ENCODE measurements at regions not wholly inside any gene's neighbourhood (a gene's known extent, or its start where the extent isn't known, plus 50 kb on each side); places are given as distances from the start of the nearest gene placed in this dataset.
A peak's percentile ranks its signal among the peaks of the same experiment; 100 is the strongest.
"Not testable (repeated sequence)": the region's sequence is repeated elsewhere in the genome, so short reads cannot be mapped to it uniquely, and the experiment has no call there.

DNA sequence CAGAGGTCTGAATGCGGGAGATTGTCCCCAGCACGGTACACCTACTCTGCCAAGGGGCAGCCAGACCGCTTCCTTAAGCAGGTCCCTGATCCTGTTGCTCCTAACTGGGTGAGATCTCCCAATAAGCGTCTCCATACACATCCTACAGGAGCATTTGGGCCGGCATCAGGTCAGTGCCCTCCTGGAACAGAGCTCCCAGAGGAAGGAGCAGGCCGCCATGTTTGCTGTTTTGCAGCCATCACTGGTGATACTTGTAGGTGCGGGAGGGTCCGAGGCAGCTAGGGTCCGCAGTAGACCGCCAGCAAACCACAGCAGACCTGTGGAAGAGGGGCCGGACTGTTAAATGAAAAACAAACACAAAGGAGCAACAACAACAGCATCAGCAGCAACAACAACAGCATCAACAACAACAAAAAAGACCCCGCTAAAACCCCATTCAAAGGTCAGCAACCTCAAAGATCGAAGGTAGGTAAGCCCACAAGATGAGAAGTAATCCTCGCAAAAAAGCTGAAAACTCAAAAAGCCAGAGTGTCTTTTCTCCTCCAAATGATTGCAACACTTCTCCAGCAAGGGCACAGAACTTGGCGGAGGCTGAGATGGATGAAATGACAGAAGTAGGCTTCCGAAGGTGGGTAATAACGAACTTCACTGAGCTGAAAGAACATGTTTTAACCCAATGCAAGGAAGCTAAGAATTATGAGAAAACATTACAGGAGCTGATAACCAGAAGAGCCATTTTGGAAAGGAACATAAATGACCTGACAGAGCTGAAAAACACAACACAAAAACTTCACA, 79.0 kb upstream of the CDH7 start:
- no peak for DNase-seq

DNA sequence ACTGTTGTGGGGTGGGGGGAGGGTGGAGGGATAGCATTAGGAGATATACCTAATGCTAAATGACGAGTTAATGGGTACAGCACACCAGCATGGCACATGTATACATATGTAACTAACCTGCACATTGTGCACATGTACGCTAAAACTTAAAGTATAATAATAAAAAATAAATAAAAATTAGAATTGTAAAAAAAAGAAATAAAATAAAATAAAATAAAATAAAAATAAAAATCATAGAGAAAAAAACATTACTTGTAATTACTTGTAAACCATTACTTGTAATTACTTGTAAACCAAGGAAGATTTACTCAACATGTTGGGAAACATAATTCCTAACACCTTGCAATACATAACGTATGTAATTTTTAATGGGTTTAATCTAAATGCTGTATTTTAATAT, 80.7 kb upstream of the CDH7 start:
- not testable (repeated sequence) for DNase-seq

GRCh38 chr18:65661391-65661790, 89.4 kb upstream of the CDH7 start:
- DNase-seq, result peak; percentile 26

- no peak for DNase-seq
Observed at GRCh38 chr18:65659912-65660311, 90.9 kb upstream of the CDH7 start.

GRCh38 chr18:65659312-65659711, 91.5 kb upstream of the CDH7 start:
- DNase-seq, result no peak

DNA sequence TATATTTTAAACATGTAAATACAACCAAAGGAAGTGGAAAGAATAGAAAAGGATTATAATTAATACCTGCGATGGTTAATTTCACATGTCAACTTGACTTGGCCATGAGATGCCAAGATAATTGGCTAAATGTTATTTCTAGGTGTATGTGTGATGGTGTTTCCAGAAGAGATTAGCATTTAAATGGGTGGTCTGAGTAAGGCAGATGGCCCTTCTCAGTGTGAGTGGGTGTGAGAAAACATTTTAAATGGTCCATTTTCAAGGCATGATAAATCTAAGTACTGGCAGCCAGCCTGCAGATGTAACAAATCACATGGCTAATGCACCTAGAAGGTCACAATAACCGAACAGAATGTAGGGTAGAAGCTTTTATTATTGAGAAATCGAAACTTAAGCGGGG, 99.6 kb upstream of the CDH7 start:
- DNase-seq, result no peak

DNA sequence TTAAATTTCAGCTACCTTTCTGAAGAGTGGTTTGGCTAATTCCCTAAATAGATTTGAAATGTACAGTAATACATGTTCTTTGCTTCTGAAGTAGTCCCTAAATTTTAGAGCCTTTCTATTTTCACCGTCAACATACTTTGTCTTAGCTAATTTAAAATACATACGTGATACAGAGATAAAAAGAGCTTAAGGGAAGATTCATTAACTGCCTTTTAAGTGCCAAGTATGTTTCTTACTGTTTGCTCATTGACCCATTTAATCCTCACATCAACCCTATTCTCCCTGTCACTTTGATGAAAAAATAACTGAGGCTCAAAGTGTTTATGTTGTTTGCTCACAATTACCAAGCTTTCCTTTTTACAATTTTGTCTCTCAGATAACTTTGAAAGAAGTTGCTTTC, 118.6 kb upstream of the CDH7 start:
- no peak for DNase-seq

GRCh38 chr18:65631766-65632165, 119.0 kb upstream of the CDH7 start:
- DNase-seq, result no peak

GRCh38 chr18:65628390-65628789, 122.4 kb upstream of the CDH7 start:
- DNase-seq, result no peak

DNA sequence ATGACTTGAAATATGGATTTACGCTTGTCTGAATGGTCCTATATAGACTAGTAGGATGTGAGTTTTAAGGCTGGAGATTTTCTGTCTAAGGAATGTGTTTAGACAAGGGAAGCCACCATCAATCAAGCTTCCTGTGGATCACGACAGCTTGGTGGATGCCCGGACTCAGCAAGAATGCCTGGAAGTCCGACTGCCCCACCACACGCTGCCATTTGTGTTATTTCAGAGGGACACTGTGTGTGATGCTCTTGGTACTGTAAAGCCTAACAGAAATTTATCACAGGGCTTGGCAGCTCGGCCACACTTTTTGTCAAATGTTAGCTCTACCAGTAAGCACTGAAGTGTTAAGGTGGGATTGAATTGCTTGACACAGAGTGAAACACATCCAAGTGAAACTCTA, 127.1 kb upstream of the CDH7 start:
- no peak for DNase-seq

- DNase-seq, result no peak
Observed at GRCh38 chr18:65622436-65622835, 128.4 kb upstream of the CDH7 start.

GRCh38 chr18:65620076-65620696, 130.6 kb upstream of the CDH7 start:
- no peak for DNase-seq

DNA sequence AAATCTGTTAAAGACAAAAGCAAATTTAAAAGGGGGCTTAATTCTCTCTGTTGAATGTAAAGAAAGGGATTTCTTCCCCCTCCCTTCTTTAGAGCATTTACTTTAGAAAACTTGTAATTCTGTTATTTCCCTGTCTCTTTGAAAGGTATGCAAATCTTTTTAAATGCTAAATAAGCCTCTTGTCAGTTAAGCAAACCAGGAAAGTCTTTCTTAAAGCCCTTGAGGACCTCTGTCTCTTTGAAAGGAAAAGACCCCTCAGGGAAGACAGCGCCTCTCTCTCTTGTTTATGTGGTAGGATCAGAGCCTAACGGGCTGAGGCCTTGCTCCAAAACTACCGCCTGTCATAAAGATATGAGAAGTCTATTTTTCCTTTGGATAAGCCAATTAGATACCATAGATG, 139.9 kb upstream of the CDH7 start:
- DNase-seq, result no peak

DNA sequence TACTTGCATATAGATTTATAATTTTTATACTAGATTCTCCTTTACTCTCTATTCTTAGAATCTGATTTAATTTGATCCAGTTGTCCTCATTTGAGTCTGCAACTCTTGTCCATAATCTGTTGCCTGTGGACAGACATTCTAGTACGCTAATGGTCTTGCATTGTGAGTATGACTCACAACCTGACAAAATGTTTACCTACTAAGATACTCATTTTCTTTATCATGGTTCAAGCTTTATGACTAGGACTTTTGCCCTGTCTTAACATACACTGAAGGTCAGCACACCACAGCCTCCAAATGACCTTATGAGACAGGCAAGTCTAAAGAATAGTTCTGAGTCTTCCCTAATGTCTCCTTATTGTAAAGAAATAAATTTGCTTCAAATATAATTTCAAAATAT, 142.3 kb upstream of the CDH7 start:
- DNase-seq, result no peak

DNA sequence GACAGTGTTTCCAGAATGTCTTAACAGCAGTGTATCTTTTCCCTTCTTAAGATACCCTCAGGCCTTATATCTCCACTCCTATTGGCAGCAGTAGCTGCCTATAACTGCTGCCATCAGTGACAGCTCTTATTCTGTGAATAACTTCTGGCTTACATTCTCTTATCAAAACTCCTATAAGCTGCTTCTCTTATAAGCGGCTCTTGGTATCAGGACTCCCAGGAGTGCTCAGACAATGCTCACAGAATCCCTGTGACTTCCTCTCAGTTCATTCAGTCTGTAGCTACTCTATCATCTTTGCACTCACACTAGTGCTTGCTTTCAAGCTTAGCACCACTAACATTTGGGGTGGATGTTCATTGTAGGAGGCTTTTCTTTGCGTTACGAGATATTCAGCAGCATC, 143.7 kb upstream of the CDH7 start:
- no peak for DNase-seq

- no peak for DNase-seq
Observed at GRCh38 chr18:65606551-65607130, 144.2 kb upstream of the CDH7 start.

- DNase-seq, result not testable (repeated sequence)
Observed at GRCh38 chr18:65605352-65605751, 145.5 kb upstream of the CDH7 start.

GRCh38 chr18:65601775-65602174, 149.0 kb upstream of the CDH7 start:
- DNase-seq, result no peak

DNA sequence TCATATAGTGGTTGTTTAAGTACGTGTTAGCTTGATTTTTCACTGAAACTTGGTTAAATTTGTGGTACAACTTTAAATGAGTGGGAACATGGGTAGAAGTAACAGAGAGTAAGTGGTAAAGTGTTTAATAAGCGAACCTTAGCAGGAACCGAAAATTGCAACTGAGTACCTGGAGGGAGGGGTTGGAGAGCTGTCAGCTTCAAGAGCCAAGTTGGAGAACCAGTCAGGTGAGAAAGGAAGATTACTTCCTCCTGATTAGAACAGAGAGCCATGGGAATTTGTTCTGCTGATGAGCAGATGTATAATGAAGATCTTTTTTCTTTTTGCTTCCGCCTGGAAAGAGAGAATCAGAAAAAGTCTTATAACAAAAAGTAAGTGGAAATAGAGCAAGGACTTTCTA, 158.4 kb upstream of the CDH7 start:
- no peak for DNase-seq

DNA sequence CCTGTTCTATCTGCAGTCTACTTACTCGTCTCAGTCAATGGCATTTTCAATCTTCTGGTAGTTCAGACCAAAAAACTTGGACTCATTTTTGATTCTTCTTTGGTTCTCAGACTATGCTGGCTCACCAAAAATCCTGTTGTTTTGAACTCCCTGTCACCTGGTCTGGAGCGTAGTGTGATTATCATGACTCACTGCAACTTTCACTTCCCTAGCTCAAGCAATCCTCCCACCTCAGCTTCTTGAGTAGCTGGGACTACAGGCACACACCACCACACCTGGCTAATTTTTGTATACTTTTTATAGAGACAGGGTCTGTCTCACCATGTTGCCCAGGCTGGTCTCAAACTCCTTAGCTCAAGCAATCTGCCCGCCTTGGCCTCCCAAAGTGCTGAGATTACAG, 163.3 kb upstream of the CDH7 start:
- no peak for DNase-seq

- not testable (repeated sequence) for DNase-seq
Observed at GRCh38 chr18:65582094-65582493, 168.7 kb upstream of the CDH7 start.

DNA sequence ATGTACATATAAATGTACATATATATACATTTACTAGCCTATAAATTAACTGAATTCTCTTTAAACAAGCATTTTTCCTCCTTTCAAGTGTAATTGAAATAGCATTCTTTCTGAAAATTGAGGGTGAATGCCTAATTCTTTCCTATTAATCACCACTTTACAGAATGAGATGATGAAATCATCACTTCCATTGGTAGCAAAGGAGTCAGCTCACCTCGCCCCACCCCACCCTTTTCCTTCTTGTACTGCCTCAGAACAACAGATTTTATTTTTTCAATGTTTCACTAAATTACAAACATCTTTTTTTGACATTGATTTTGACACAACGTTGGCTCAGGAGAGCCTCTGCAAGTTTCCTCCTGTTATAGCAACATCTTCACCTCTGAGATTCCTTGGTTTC, 181.9 kb upstream of the CDH7 start:
- DNase-seq, result no peak

GRCh38 chr18:65567372-65567771, 183.4 kb upstream of the CDH7 start:
- DNase-seq, result peak; percentile 8

DNA sequence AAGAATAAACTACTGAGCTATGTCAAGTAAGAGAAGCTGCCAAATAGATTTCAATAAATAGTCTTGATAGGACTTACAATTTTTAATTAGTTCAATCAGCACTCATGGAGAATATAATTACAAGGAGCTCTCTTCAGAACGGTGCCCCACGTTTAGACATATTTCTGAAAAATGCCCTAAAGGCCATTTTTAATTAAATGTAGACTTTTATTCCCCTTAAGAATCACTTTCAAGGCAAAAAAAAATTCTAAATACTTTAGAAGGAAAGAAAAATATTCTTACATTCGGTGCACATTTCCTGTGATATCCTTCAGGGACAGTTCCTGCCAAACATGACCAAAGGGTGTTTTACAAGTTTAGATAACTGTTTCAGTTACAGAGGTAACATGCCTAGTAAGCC, 202.5 kb upstream of the CDH7 start:
- DNase-seq, result no peak

DNA sequence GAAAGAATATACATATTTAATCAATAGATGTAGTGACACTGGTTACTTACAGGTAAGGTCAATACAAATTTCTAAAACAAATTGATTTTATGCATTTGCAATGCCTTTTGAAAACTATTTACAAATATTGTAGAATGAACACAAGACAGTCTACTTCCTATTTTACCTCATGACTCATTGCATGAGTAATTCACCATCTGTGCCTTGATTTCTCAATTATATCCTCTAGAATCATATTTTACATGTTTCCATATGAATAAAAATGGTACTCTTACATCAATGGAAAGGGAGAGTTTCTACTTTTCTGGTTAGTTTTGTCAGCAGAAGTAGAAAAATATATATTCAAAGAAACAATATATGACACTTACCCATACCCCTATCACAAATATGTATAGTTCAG, 203.8 kb upstream of the CDH7 start:
- DNase-seq, result no peak

Data from NCI-H2227 treated with DMSO at 0.1 percent for 48 hours (cell line).